ENCODE measurements at regions not wholly inside any gene's neighbourhood (a gene's known extent, or its start where the extent isn't known, plus 50 kb on each side); places are given as distances from the start of the nearest gene placed in this dataset.

- H3K9ac ChIP-seq (ENCODE audit: extremely low read depth, insufficient read length, low read length) = no peak overlapping the region
- Mint-ChIP-seq H3K4me1 (no peaks in the 10 kb centered on the region), H3K27ac (no peak overlapping the region), H3K36me3 (ENCODE audit: insufficient read depth in 1 of 3, low read depth in 3 of 3) (no peaks in the 10 kb centered on the region), H3K9me3 (no peaks in the 10 kb centered on the region), H3K27me3 (ENCODE audit: low read depth) (peaks cover 4% of the 10 kb centered on the region), H3K4me3 (no peak overlapping the region)
- no peaks in the 10 kb centered on the region for H4K20me1 ChIP-seq (ENCODE audit: control insufficient read depth, insufficient read depth, insufficient read length)
- H4K91ac ChIP-seq (ENCODE audit: insufficient read length, low read depth, low read length) = no peak overlapping the region
- H3K27me3 ChIP-seq (ENCODE audit: insufficient read depth, low read length) = no peaks in the 10 kb centered on the region
- H3K4me1 ChIP-seq (ENCODE audit: insufficient read depth, low read length) = no peaks in the 10 kb centered on the region
- H2BK5ac ChIP-seq (ENCODE audit: insufficient read length, low read length) = no peak overlapping the region
- no peak overlapping the region for H2BK12ac ChIP-seq (ENCODE audit: insufficient read length, low read depth, low read length)
- no peak overlapping the region for H2BK120ac ChIP-seq (ENCODE audit: low read depth, low read length, poor library complexity, severe bottlenecking)
- no peak overlapping the region for H3K14ac ChIP-seq (ENCODE audit: insufficient read depth, low read length)
- no peak overlapping the region for H2BK20ac ChIP-seq (ENCODE audit: low read depth, low read length, poor library complexity, severe bottlenecking)
- DNase-seq = no peak
- no peak overlapping the region for H3T11ph ChIP-seq (ENCODE audit: low read length)
- no CpG with 5 or more reads among the region's 6 CpGs for WGBS (ENCODE audit: extremely low coverage, insufficient read length, low lambda C conversion rate)
- no peaks in the 10 kb centered on the region for H3K79me2 ChIP-seq (ENCODE audit: insufficient read depth, low read length)
- no peak overlapping the region for H2BK15ac ChIP-seq (ENCODE audit: low read depth, low read length)
- H3K18ac ChIP-seq (ENCODE audit: insufficient read length, low read depth, low read length) = no peak overlapping the region
- H3K4me2 ChIP-seq (ENCODE audit: insufficient read depth, insufficient read length, low read length) = no peak overlapping the region
- H3K56ac ChIP-seq (ENCODE audit: insufficient read length, low read depth, low read length) = no peak overlapping the region
- H4K5ac ChIP-seq (ENCODE audit: insufficient read length, low read depth, low read length) = no peak overlapping the region
- no peak overlapping the region for H4K8ac ChIP-seq (replicated peaks; ENCODE audit: insufficient read length, low read depth, low read length)
- H2AK5ac ChIP-seq (ENCODE audit: insufficient read length, low read length) = no peak overlapping the region
- H3K27ac ChIP-seq (ENCODE audit: insufficient read length, low read depth, low read length) = no peak overlapping the region
- H3K23ac ChIP-seq (ENCODE audit: insufficient read length, low read depth, low read length) = no peak overlapping the region
- no peak for TF ChIP-seq CTCF (conservative IDR thresholded peaks at IDR 0.05)
- H3K23me2 ChIP-seq (ENCODE audit: insufficient read length, low read depth, low read length, poor library complexity, severe bottlenecking) = no peaks in the 10 kb centered on the region
- H3K4ac ChIP-seq (ENCODE audit: low read depth, low read length) = no peak overlapping the region
- H3K79me1 ChIP-seq (ENCODE audit: insufficient read depth, low read depth, low read length, poor library complexity, severe bottlenecking) = no peaks in the 10 kb centered on the region
- H3K9me3 ChIP-seq (ENCODE audit: control insufficient read depth, low read depth, low read length) = no peaks in the 10 kb centered on the region
- H2AFZ ChIP-seq (ENCODE audit: low read length) = no peak overlapping the region
These were observed 91.2 kb downstream of the MED10 start for GRCh38 chr5:6287176-6287575.
